NT2/D1 (cell line): ENCODE measurements at regions not wholly inside any gene's neighbourhood (a gene's known extent, or its start where the extent isn't known, plus 50 kb on each side); places are given as distances from the start of the nearest gene placed in this dataset.
"Not testable (repeated sequence)": the region's sequence is repeated elsewhere in the genome, so short reads cannot be mapped to it uniquely, and the experiment has no call there.

Source experiments
- SUZ12 ChIP-seq: IDR thresholded peaks from 2 replicates; pipeline ENCODE4 v1.6.1; 2011; ENCODE audit not compliant: insufficient read length, insufficient read depth; ENCODE audit errors: extremely low read depth
- YY1 ChIP-seq: IDR thresholded peaks from 2 replicates; pipeline ENCODE4 v1.6.1; 2011; ENCODE audit not compliant: insufficient read length, insufficient read depth

- TF ChIP-seq SUZ12, YY1: not testable (repeated sequence)
Observed at GRCh38 chr5:3454028-3454427, 141.6 kb upstream of the IRX1 start.
